DND-41 (cell line): ENCODE measurements at regions not wholly inside any gene's neighbourhood (a gene's known extent, or its start where the extent isn't known, plus 50 kb on each side); places are given as distances from the start of the nearest gene placed in this dataset.

ENCODE experiments used
- ATAC-seq: fragments of 200-7000 bp; cut with Tn5 transposase; 3 replicates; pipeline ENCODE4 v1.9.1; 2021; ENCODE audit warnings: low read depth; ENCODE audit not compliant: insufficient read depth
- DNase-seq: peaks from one replicate; pipeline ENCODE4 v3.0.0-alpha.2; 2020
- H2AFZ ChIP-seq: 2 replicates; pipeline ENCODE4 v1.6.0; 2012; ENCODE audit warnings: low read depth, low read length
- H3K27ac ChIP-seq: 2 replicates; pipeline ENCODE4 v1.5.1; 2012; ENCODE audit warnings: low read length, inconsistent platforms
- H3K27me3 ChIP-seq: fragments of 200-600 bp; sonication (generic); 2 replicates; pipeline ENCODE4 v1.6.0; 2012; ENCODE audit warnings: low read length, mild to moderate bottlenecking, inconsistent platforms; ENCODE audit not compliant: insufficient read depth, poor library complexity
- H3K36me3 ChIP-seq: 2 replicates; pipeline ENCODE4 v1.5.1; 2012; ENCODE audit warnings: low read length, inconsistent platforms; ENCODE audit not compliant: insufficient read depth
- H3K4me1 ChIP-seq: 2 replicates; pipeline ENCODE4 v1.5.1; 2012; ENCODE audit warnings: mild to moderate bottlenecking, low read length; ENCODE audit not compliant: insufficient read depth
- H3K4me2 ChIP-seq: 2 replicates; pipeline ENCODE4 v1.6.0; 2012; ENCODE audit warnings: mild to moderate bottlenecking, moderate library complexity, low read length, inconsistent platforms; ENCODE audit not compliant: insufficient read depth
- H3K4me3 ChIP-seq, 2 experiments: fragments of 200-600 bp in 1 of 2; shearing (Covaris generic) in 1 of 2; 2 replicates each; pipeline ENCODE4 v1.5.1; 2012 to 2016; ENCODE audit warnings: inconsistent platforms in 2 of 2, low read length in 2 of 2, mild to moderate bottlenecking in 2 of 2, low read depth in 1 of 2, moderate library complexity in 1 of 2
- H3K79me2 ChIP-seq: 2 replicates; pipeline ENCODE4 v1.6.0; 2012; ENCODE audit warnings: low read length, inconsistent platforms; ENCODE audit not compliant: insufficient read depth
- H3K9ac ChIP-seq: 2 replicates; pipeline ENCODE4 v1.6.0; 2012; ENCODE audit warnings: low read depth, mild to moderate bottlenecking, inconsistent platforms, low read length, moderate library complexity
- H3K9me3 ChIP-seq: 2 replicates; pipeline ENCODE4 v1.5.1; 2012; ENCODE audit warnings: low read length, moderate library complexity, mild to moderate bottlenecking, inconsistent platforms; ENCODE audit not compliant: insufficient read depth, severe bottlenecking
- H4K20me1 ChIP-seq: 2 replicates; pipeline ENCODE4 v1.6.0; 2012; ENCODE audit warnings: low read length; ENCODE audit not compliant: insufficient read depth
- CTCF ChIP-seq: IDR thresholded peaks from 2 replicates; pipeline ENCODE4 v1.5.1; 2012; ENCODE audit warnings: borderline replicate concordance, low read length, moderate library complexity, mild to moderate bottlenecking; ENCODE audit not compliant: poor library complexity, severe bottlenecking; ENCODE audit errors: extremely low read depth
- EZH2 ChIP-seq: IDR thresholded peaks from 3 replicates; pipeline ENCODE4 v1.6.1; 2012; ENCODE audit warnings: borderline replicate concordance, low read depth, mild to moderate bottlenecking, moderate library complexity, low read length, inconsistent platforms; ENCODE audit not compliant: severe bottlenecking

- TF ChIP-seq CTCF = no peak
- no peak for TF ChIP-seq EZH2
- Histone ChIP-seq H3K4me1 (no peaks in the 10 kb centered on the region), H3K79me2 (no peaks in the 10 kb centered on the region), H3K4me3 (no peak overlapping the region), H3K27ac (no peak overlapping the region), H3K9me3 (no peaks in the 10 kb centered on the region), H3K9ac (no peak overlapping the region), H3K27me3 (no peaks in the 10 kb centered on the region), H2AFZ (no peak overlapping the region), H3K4me2 (no peak overlapping the region), H4K20me1 (no peaks in the 10 kb centered on the region), H3K36me3 (no peaks in the 10 kb centered on the region)
- DNase-seq (no peak), ATAC-seq (no peak)
Observed at GRCh38 chr6:98601716-98602115, 232.7 kb upstream of the POU3F2 start.

- no peak overlapping the region for H3K27ac ChIP-seq
- no peaks in the 10 kb centered on the region for H3K79me2 ChIP-seq
- H3K36me3 ChIP-seq = no peaks in the 10 kb centered on the region
- no peak overlapping the region for H2AFZ ChIP-seq
- H3K9me3 ChIP-seq = no peaks in the 10 kb centered on the region
- no peak for TF ChIP-seq CTCF
- no peak for TF ChIP-seq EZH2
- no peak overlapping the region for H3K4me3 ChIP-seq
- no peaks in the 10 kb centered on the region for H3K4me1 ChIP-seq
- DNase-seq (no peak), ATAC-seq (no peak)
- no peak overlapping the region for H3K4me2 ChIP-seq
- H4K20me1 ChIP-seq = no peaks in the 10 kb centered on the region
- no peaks in the 10 kb centered on the region for H3K27me3 ChIP-seq
- no peak overlapping the region for H3K9ac ChIP-seq
Observed at GRCh38 chr6:98605705-98606104, 228.7 kb upstream of the POU3F2 start.

GRCh38 chr6:98627129-98627775 is 207.1 kb upstream of the POU3F2 start:
- Histone ChIP-seq H3K4me3 (no peak overlapping the region), H2AFZ (no peak overlapping the region), H3K27me3 (no peaks in the 10 kb centered on the region), H3K9me3 (no peaks in the 10 kb centered on the region), H4K20me1 (no peaks in the 10 kb centered on the region), H3K36me3 (no peaks in the 10 kb centered on the region), H3K79me2 (no peaks in the 10 kb centered on the region), H3K4me2 (no peak overlapping the region), H3K4me1 (no peaks in the 10 kb centered on the region), H3K27ac (no peak overlapping the region), H3K9ac (no peak overlapping the region)
- ATAC-seq = no peak
- DNase-seq = no peak
- TF ChIP-seq CTCF (no peak), EZH2 (no peak)
